Uterus (tissue), 3 donors: ENCODE measurements at regions not wholly inside any gene's neighbourhood (a gene's known extent, or its start where the extent isn't known, plus 50 kb on each side); places are given as distances from the start of the nearest gene placed in this dataset.

ENCODE experiments used
- DNase-seq, 2 donors: peaks; one replicate each; pipeline ENCODE4 v3.0.0-alpha.2; 2019 to 2020
- H3K27ac ChIP-seq, 2 donors: fragments of 200-600 bp; sonication (generic); 1 replicate in 1 of 2; 2 replicates in 1 of 2; pipeline ENCODE4 v1.5.1; 2016 to 2018
- H3K27me3 ChIP-seq, 2 donors: fragments of 200-600 bp; sonication (generic); one replicate each; pipeline ENCODE4 v1.5.1; 2018 to 2019; ENCODE audit warnings: control low read depth in 1 of 2
- H3K36me3 ChIP-seq, 2 donors: fragments of 200-600 bp; sonication (generic); one replicate each; pipeline ENCODE4 v1.5.1; 2019; ENCODE audit warnings: control low read depth in 1 of 2
- H3K4me1 ChIP-seq, 2 donors: fragments of 200-600 bp; sonication (generic); one replicate each; pipeline ENCODE4 v1.5.1; 2018 to 2019; ENCODE audit warnings: control low read depth in 1 of 2
- H3K4me3 ChIP-seq, 2 donors: fragments of 200-600 bp; sonication (generic); 1 replicate in 1 of 2; 2 replicates in 1 of 2; pipeline ENCODE4 v1.5.1; 2018 to 2019; ENCODE audit warnings: mild to moderate bottlenecking in 1 of 2
- H3K9me3 ChIP-seq, 2 donors: fragments of 200-600 bp; sonication (generic); one replicate each; pipeline ENCODE4 v1.5.1; 2019; ENCODE audit warnings: control low read depth in 1 of 2
- CTCF ChIP-seq, 4 experiments: fragments of 200-600 bp in 2 of 4; fragments of 450-650 bp in 2 of 4; sonication (generic) in 2 of 4; IDR thresholded peaks; one replicate each; pipeline ENCODE4 v1.5.1; 2016 to 2019; ENCODE audit warnings: antibody characterized with exemption in 4 of 4, mild to moderate bottlenecking in 2 of 4, moderate library complexity in 1 of 4
- POLR2A ChIP-seq, 2 donors: fragments of 450-650 bp; IDR thresholded peaks; one replicate each; pipeline ENCODE4 v1.6.1; 2016; ENCODE audit warnings: antibody characterized with exemption in 2 of 2, mild to moderate bottlenecking in 1 of 2, moderate library complexity in 1 of 2
- intact Hi-C: fragments of 100-400 bp; cut with DNase I; formaldehyde crosslinking; loops from one replicate; pipeline ENCODE4 v1.15.1; 2023; ENCODE audit warnings: low total_unique reads
- donor health status: DM: yes; HTN: yes; CAD: no.

GRCh38 chr1:234536741-234537140 lies 57.8 kb upstream of the TARBP1 start:
- H3K27ac ChIP-seq = peak overlapping the region; percentile 98 to 100
- no peak overlapping the region for H3K4me3 ChIP-seq
- peaks cover 28 to 41% of the 10 kb centered on the region in 2 donors for H3K4me1 ChIP-seq
- H3K27me3 ChIP-seq = no peaks in the 10 kb centered on the region
- DNase-seq = no peak
- H3K36me3 ChIP-seq = no peaks in the 10 kb centered on the region
- TF ChIP-seq CTCF (IDR thresholded peaks at IDR 0.05) (no peak), POLR2A (IDR thresholded peaks at IDR 0.05) (no peak)
- intact Hi-C loops = loop anchor here (10.0 kb wide), 1 partner anchor 68 kb away; no protein-coding TSS in a partner anchor
- no peaks in the 10 kb centered on the region for H3K9me3 ChIP-seq

- Histone ChIP-seq H3K9me3 (no peaks in the 10 kb centered on the region), H3K4me3 (no peak overlapping the region), H3K27me3 (no peaks in the 10 kb centered on the region), H3K4me1 (peaks cover 28 to 43% of the 10 kb centered on the region in 2 donors), H3K27ac (peak overlapping the region; percentile 98 to 100), H3K36me3 (no peaks in the 10 kb centered on the region)
- DNase-seq = peak; percentile 65 to 69
- intact Hi-C loops = loop anchor here (10.0 kb wide), 1 partner anchor 69 kb away; no protein-coding TSS in a partner anchor
- TF ChIP-seq POLR2A (IDR thresholded peaks at IDR 0.05) = peak in 1 of 2 donors; percentile 23
- TF ChIP-seq CTCF (IDR thresholded peaks at IDR 0.05) = no peak
Observed at GRCh38 chr1:234535763-234536515, 57.0 kb upstream of the TARBP1 start.

- intact Hi-C loops = loop anchor here (10.0 kb wide), 1 partner anchor 70 kb away; no protein-coding TSS in a partner anchor
- no peak for DNase-seq
Observed at GRCh38 chr1:234535218-234535617, 56.2 kb upstream of the TARBP1 start.

GRCh38 chr1:234533975-234534876 lies 55.2 kb upstream of the TARBP1 start:
- DNase-seq = peak; percentile 97 to 98
- Histone ChIP-seq H3K27ac (peak overlapping the region; percentile 98 to 100), H3K27me3 (no peaks in the 10 kb centered on the region), H3K4me3 (no peak overlapping the region), H3K9me3 (no peaks in the 10 kb centered on the region), H3K36me3 (no peaks in the 10 kb centered on the region), H3K4me1 (peaks cover 33 to 44% of the 10 kb centered on the region in 2 donors)
- TF ChIP-seq CTCF (IDR thresholded peaks at IDR 0.05) (no peak), POLR2A (IDR thresholded peaks at IDR 0.05) (no peak)
- intact Hi-C loops = loop anchor here (10.0 kb wide), 1 partner anchor 71 kb away; no protein-coding TSS in a partner anchor

More at GRCh38 chr1:234535218-234535617, 56.2 kb upstream of the TARBP1 start:
- Histone ChIP-seq H3K4me3 (no peak overlapping the region), H3K27ac (peak overlapping the region; percentile 98 to 100), H3K36me3 (no peaks in the 10 kb centered on the region), H3K4me1 (peaks cover 33 to 45% of the 10 kb centered on the region in 2 donors), H3K9me3 (no peaks in the 10 kb centered on the region), H3K27me3 (no peaks in the 10 kb centered on the region)
- TF ChIP-seq CTCF (IDR thresholded peaks at IDR 0.05) = no peak
- no peak for TF ChIP-seq POLR2A (IDR thresholded peaks at IDR 0.05)
